K562 (cell line): ENCODE measurements at regions not wholly inside any gene's neighbourhood (a gene's known extent, or its start where the extent isn't known, plus 50 kb on each side); places are given as distances from the start of the nearest gene placed in this dataset.

Source experiments
- ATAC-seq: fragments of 200-7000 bp; cut with Tn5 transposase; 3 replicates; pipeline ENCODE4 v1.9.1; 2020; ENCODE audit warnings: moderate library complexity
- BruUV-seq: library from RNA; stranded (reverse); fragments of 400-500 nt; replicated peaks from 2 replicates; lab custom pipeline; 2021; lab: Mats Ljungman, UMichigan
- CTCF ChIA-PET: fragments of 300-600 bp; formaldehyde crosslinking; extraction: SDS; loops from one replicate; lab custom pipeline; 2021; ENCODE audit warnings: low intra/inter-chr PET ratio; lab: Yijun Ruan, JAX
- POLR2A ChIA-PET: fragments of 300-600, 350-650 bp; sonication (Branson Sonifier 250); formaldehyde crosslinking; extraction: SDS; loops from one replicate; lab custom pipeline; 2021; ENCODE audit warnings: antibody characterized with exemption, inconsistent platforms; lab: Yijun Ruan, JAX
- DNase-seq, 4 experiments: peaks; one replicate each; pipeline versions ENCODE4 v3.0.0 to v3.0.0-alpha.2; 2011 to 2018; ENCODE audit warnings: low spot score in 3 of 4, mixed read lengths in 3 of 4; ENCODE audit errors: extremely low read depth in 1 of 4
- FAIRE-seq: peaks from 2 replicates; lab custom pipeline; 2011; peaks lifted over from hg19 to GRCh38; lab: Jason Lieb, UNC
- H2AFZ ChIP-seq: 2 replicates; pipeline ENCODE4 v1.6.0; 2011; ENCODE audit warnings: low read depth, low read length, control low read depth, inconsistent platforms
- H3K27ac ChIP-seq: fragments of 200-600 bp; 3 replicates; pipeline ENCODE4 v1.8.0; 2011; ENCODE audit warnings: low read depth, mild to moderate bottlenecking, control low read depth, inconsistent platforms, low read length, moderate library complexity, mixed read lengths; ENCODE audit errors: extremely low read depth
- H3K27me3 ChIP-seq, 2 experiments: fragments of 300-600 bp in 1 of 2; 2 replicates in 1 of 2; 3 replicates in 1 of 2; pipeline versions ENCODE4 v1.6.0 to v1.8.0; 2011; ENCODE audit warnings: inconsistent platforms in 2 of 2, low read length in 2 of 2, mild to moderate bottlenecking in 1 of 2, mixed read lengths in 1 of 2, moderate library complexity in 1 of 2; ENCODE audit not compliant: control insufficient read depth in 2 of 2, insufficient read depth in 2 of 2
- H3K36me3 ChIP-seq: fragments of 300-600 bp; 3 replicates; pipeline ENCODE4 v1.8.0; 2011; ENCODE audit warnings: mild to moderate bottlenecking, low read length, inconsistent platforms; ENCODE audit not compliant: control insufficient read depth, insufficient read depth
- H3K4me1 ChIP-seq, 2 experiments: fragments of 200-600 bp in 1 of 2; replicated peaks in 1 of 2; 2 replicates in 1 of 2; 3 replicates in 1 of 2; pipeline versions ENCODE4 v1.5.1 to v1.8.0; 2011; ENCODE audit warnings: inconsistent platforms in 2 of 2, low read length in 2 of 2, mild to moderate bottlenecking in 1 of 2, mixed read lengths in 1 of 2, moderate library complexity in 1 of 2; ENCODE audit not compliant: control insufficient read depth in 2 of 2, insufficient read depth in 2 of 2
- H3K4me2 ChIP-seq: 2 replicates; pipeline ENCODE4 v1.6.1; 2011; ENCODE audit warnings: low read length, control low read depth, inconsistent platforms, mixed read lengths; ENCODE audit not compliant: insufficient read depth
- H3K4me3 ChIP-seq: fragments of 200-600 bp; sonication (generic), shearing (Covaris generic); 2 replicates; pipeline ENCODE4 v1.5.1; 2016; ENCODE audit warnings: control low read depth, inconsistent platforms
- H3K79me2 ChIP-seq: fragments of 200-600 bp; 3 replicates; pipeline ENCODE4 v1.8.0; 2011; ENCODE audit warnings: low read length, inconsistent platforms; ENCODE audit not compliant: control insufficient read depth, insufficient read depth
- H3K9ac ChIP-seq, 2 experiments: 2 replicates each; pipeline versions ENCODE4 v1.6.0 to v1.6.1; 2011; ENCODE audit warnings: low read depth in 2 of 2, low read length in 2 of 2, control low read depth in 1 of 2, inconsistent platforms in 1 of 2, mild to moderate bottlenecking in 1 of 2, mixed read lengths in 1 of 2; ENCODE audit not compliant: insufficient read depth in 1 of 2
- H3K9me1 ChIP-seq: one replicate; pipeline ENCODE4 v1.6.0; 2011; ENCODE audit warnings: inconsistent platforms, mild to moderate bottlenecking, low read length, moderate library complexity; ENCODE audit not compliant: control insufficient read depth, insufficient read depth
- H3K9me3 ChIP-seq: replicated peaks from 2 replicates; pipeline ENCODE4 v1.5.1; 2011; ENCODE audit warnings: low read depth, low read length, inconsistent platforms; ENCODE audit not compliant: control insufficient read depth, insufficient read depth
- H4K20me1 ChIP-seq: replicated peaks from 2 replicates; pipeline ENCODE4 v1.6.1; 2011; ENCODE audit warnings: low read length, inconsistent platforms, mixed read lengths; ENCODE audit not compliant: control insufficient read depth, insufficient read depth
- HNRNPL ChIP-seq: fragments of 200-400 bp; formaldehyde crosslinking; IDR thresholded peaks from 2 replicates; pipeline ENCODE4 v1.6.1; 2017; ENCODE audit warnings: low read depth, mild to moderate bottlenecking, low read length
- MIER1 ChIP-seq: fragments of 450-650 bp; IDR thresholded peaks from 2 replicates; pipeline ENCODE4 v1.6.1; 2016; ENCODE audit warnings: antibody characterized with exemption, mild to moderate bottlenecking, low read depth
- MYNN ChIP-seq, 2 experiments: sonication (generic); formaldehyde crosslinking in 1 of 2; IDR thresholded peaks; 2 replicates each; pipeline versions ENCODE4 v1.5.0 to v1.6.1; 2016 to 2020; ENCODE audit warnings: antibody characterized with exemption in 1 of 2, missing genetic modification reagents in 1 of 2
- PPARD ChIP-seq: fragments of 250-450 bp; sonication (Bioruptor Pico); IDR thresholded peaks from 2 replicates; pipeline ENCODE4 v1.8.0; 2022; ENCODE audit warnings: inconsistent platforms, mild to moderate bottlenecking, moderate library complexity
- SREBF1 ChIP-seq: fragments of 150-350 bp; IDR thresholded peaks from 2 replicates; pipeline ENCODE4 v1.6.1; 2014; ENCODE audit warnings: antibody characterized with exemption, low read depth, low read length, borderline replicate concordance
- TEAD2 ChIP-seq: fragments of 450-650 bp; IDR thresholded peaks from 2 replicates; pipeline ENCODE4 v1.6.1; 2016; ENCODE audit warnings: missing genetic modification characterization, control low read depth, missing compliant biosample characterization
- TOE1 ChIP-seq, 2 experiments: fragments of 450-650 bp in 1 of 2; sonication (generic) in 1 of 2; formaldehyde crosslinking in 1 of 2; IDR thresholded peaks; 2 replicates each; pipeline versions ENCODE4 v1.7.1 to v1.8.0; 2016 to 2022; ENCODE audit warnings: borderline replicate concordance in 2 of 2, mild to moderate bottlenecking in 2 of 2, antibody characterized with exemption in 1 of 2, inconsistent platforms in 1 of 2, low read depth in 1 of 2, missing genetic modification reagents in 1 of 2, moderate library complexity in 1 of 2
- ZBTB9 ChIP-seq: fragments of 450-650 bp; formaldehyde crosslinking; IDR thresholded peaks from 2 replicates; pipeline ENCODE4 v1.4.0; 2020; ENCODE audit warnings: mild to moderate bottlenecking, moderate library complexity
- ZNF134 ChIP-seq: fragments of 250-450 bp; sonication (Bioruptor Pico); conservative IDR thresholded peaks from 2 replicates; pipeline ENCODE4 v1.4.0; 2020
- ZNF165 ChIP-seq: fragments of 250-450 bp; sonication (Bioruptor Pico); IDR thresholded peaks from 2 replicates; pipeline ENCODE4 v1.4.0; 2020; ENCODE audit warnings: borderline replicate concordance
- ZNF324 ChIP-seq: fragments of 250-450 bp; sonication (Bioruptor Pico); IDR thresholded peaks from 2 replicates; pipeline ENCODE4 v1.4.0; 2020; ENCODE audit warnings: mild to moderate bottlenecking
- ZNF384 ChIP-seq: IDR thresholded peaks from 2 replicates; pipeline ENCODE4 v1.6.1; 2012; ENCODE audit warnings: low read depth, low read length, improper control_type of control experiment
- WGBS: fragments of 100-300 bp; shearing (Covaris generic); methylation state at CpG from one replicate; pipeline ENCODE4 v1.1.6; 2016; ENCODE audit warnings: low coverage, mixed read lengths; ENCODE audit not compliant: insufficient coverage; ENCODE audit errors: missing lambda C conversion rate; 5-methylcytosine and 5-hydroxymethylcytosine counted together
- in situ Hi-C: fragments of 300-500 bp; cut with MboI; formaldehyde crosslinking; loops from 4 replicates; pipeline ENCODE4 v1.15.0; 2018; ENCODE audit warnings: inconsistent platforms, mixed read lengths
- intact Hi-C: fragments of 100-400 bp; cut with micrococcal nuclease; formaldehyde crosslinking; loops from 2 replicates; pipeline ENCODE4 v1.14.2; 2022
- TF ChIP-seq, protein P1 (sequence below): fragments of 450-650 bp; formaldehyde crosslinking; IDR thresholded peaks from 2 replicates; pipeline ENCODE4 v1.4.0; 2022; ENCODE audit warnings: missing genetic modification characterization
- TF ChIP-seq, protein P2 (sequence below): sonication (generic); formaldehyde crosslinking; IDR thresholded peaks from 2 replicates; pipeline ENCODE4 v1.5.0; 2020; ENCODE audit warnings: missing genetic modification reagents

DNA sequence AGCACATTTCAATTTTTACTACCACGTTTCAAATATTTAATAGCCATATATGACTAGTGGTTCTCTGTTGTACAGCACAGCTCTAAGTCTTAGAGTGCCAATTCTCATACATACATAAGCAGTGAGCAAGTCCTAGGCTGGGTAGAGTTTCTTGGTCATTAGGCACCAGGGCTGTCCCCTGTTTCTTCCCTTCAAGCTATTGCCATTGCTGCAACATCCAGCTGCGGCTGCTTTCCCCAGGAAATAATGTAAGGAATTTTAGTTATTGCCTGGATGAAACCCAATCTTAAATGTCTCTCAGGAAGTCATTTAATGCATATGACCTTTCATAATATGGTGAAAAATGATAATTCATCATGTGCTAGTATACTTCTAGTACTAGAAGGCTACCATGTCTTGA is 74.1 kb upstream of the PPP3CA start:
- intact Hi-C loops (no loop called here), in situ Hi-C loops (no loop called here)
- H3K9ac ChIP-seq = no peak overlapping the region
- H2AFZ ChIP-seq = no peak overlapping the region
- H3K9me3 ChIP-seq = no peaks in the 10 kb centered on the region
- H4K20me1 ChIP-seq = no peaks in the 10 kb centered on the region
- no peaks in the 10 kb centered on the region for H3K4me1 ChIP-seq
- ATAC-seq (no peak), FAIRE-seq (no peak), DNase-seq (no peak)
- ChIA-PET POLR2A (no interaction called here), CTCF (no interaction called here)
- no TSS peak for BruUV-seq
- H3K36me3 ChIP-seq = no peaks in the 10 kb centered on the region
- no peak for TF ChIP-seq MYNN (IDR thresholded peaks at IDR 0.05)
- TF ChIP-seq MYNN (CRISPR knock-in tag; IDR thresholded peaks at IDR 0.05) = no peak
- TF ChIP-seq ZNF134 (CRISPR knock-in tag) = no peak
- TF ChIP-seq SREBF1 = no peak
- TF ChIP-seq ZNF165 (CRISPR knock-in tag) = no peak
- no peak for TF ChIP-seq ZNF324
- no peak for TF ChIP-seq PPARD (CRISPR knock-in tag)
- TF ChIP-seq MIER1 = no peak
- TF ChIP-seq TOE1 (IDR thresholded peaks at IDR 0.05; ENCODE audit: borderline replicate concordance) = no peak
- no peak for TF ChIP-seq TOE1 (CRISPR knock-in tag; IDR thresholded peaks at IDR 0.05; ENCODE audit: borderline replicate concordance, low read depth)
- TF ChIP-seq ZNF384 = no peak
- no peak for TF ChIP-seq HNRNPL
- no peak for TF ChIP-seq TEAD2 (tag)
- TF ChIP-seq ZBTB9 (CRISPR knock-in tag) = no peak
- TF ChIP-seq, protein P1, sequence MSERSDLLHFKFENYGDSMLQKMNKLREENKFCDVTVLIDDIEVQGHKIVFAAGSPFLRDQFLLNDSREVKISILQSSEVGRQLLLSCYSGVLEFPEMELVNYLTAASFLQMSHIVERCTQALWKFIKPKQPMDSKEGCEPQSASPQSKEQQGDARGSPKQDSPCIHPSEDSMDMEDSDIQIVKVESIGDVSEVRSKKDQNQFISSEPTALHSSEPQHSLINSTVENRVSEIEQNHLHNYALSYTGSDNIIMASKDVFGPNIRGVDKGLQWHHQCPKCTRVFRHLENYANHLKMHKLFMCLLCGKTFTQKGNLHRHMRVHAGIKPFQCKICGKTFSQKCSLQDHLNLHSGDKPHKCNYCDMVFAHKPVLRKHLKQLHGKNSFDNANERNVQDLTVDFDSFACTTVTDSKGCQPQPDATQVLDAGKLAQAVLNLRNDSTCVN = no peak
- TF ChIP-seq, protein P2, sequence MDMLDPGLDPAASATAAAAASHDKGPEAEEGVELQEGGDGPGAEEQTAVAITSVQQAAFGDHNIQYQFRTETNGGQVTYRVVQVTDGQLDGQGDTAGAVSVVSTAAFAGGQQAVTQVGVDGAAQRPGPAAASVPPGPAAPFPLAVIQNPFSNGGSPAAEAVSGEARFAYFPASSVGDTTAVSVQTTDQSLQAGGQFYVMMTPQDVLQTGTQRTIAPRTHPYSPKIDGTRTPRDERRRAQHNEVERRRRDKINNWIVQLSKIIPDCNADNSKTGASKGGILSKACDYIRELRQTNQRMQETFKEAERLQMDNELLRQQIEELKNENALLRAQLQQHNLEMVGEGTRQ (CRISPR knock-in tag) = no peak
- no peak overlapping the region for H3K27ac ChIP-seq
- WGBS = 0% methylated on average over 2 of the region's 2 CpGs
- no peak overlapping the region for H3K4me2 ChIP-seq
- H3K9me1 ChIP-seq = no peaks in the 10 kb centered on the region
- no peaks in the 10 kb centered on the region for H3K27me3 ChIP-seq
- H3K4me3 ChIP-seq = no peak overlapping the region
- H3K79me2 ChIP-seq = no peaks in the 10 kb centered on the region
